Karpas-422 (cell line): ENCODE measurements at regions not wholly inside any gene's neighbourhood (a gene's known extent, or its start where the extent isn't known, plus 50 kb on each side); places are given as distances from the start of the nearest gene placed in this dataset.

Experiments used
- DNase-seq: peaks from one replicate; pipeline ENCODE4 v3.0.0-alpha.2; 2015
- H2AFZ ChIP-seq: fragments of 200-600 bp; sonication (generic); 2 replicates; pipeline ENCODE4 v1.6.1; 2014; ENCODE audit warnings: antibody characterized with exemption, low read length, mixed read lengths
- H3K27ac ChIP-seq: fragments of 200-600 bp; sonication (generic); 2 replicates; pipeline ENCODE4 v1.5.1; 2014; ENCODE audit warnings: mild to moderate bottlenecking, low read length, moderate library complexity
- H3K27me3 ChIP-seq: fragments of 200-600 bp; sonication (generic); 2 replicates; pipeline ENCODE4 v1.6.1; 2014; ENCODE audit warnings: low read length, mixed read lengths
- H3K36me3 ChIP-seq: fragments of 200-600 bp; sonication (generic); 2 replicates; pipeline ENCODE4 v1.6.1; 2014; ENCODE audit warnings: low read length, mixed read lengths; ENCODE audit not compliant: insufficient read depth
- H3K4me1 ChIP-seq: fragments of 200-600 bp; sonication (generic); 2 replicates; pipeline ENCODE4 v1.6.1; 2014; ENCODE audit warnings: mild to moderate bottlenecking, low read length, mixed read lengths
- H3K4me2 ChIP-seq: fragments of 200-600 bp; sonication (generic); 2 replicates; pipeline ENCODE4 v1.6.1; 2014; ENCODE audit warnings: low read length, low read depth, mild to moderate bottlenecking; ENCODE audit not compliant: poor library complexity, severe bottlenecking
- H3K4me3 ChIP-seq: fragments of 200-600 bp; sonication (generic); 2 replicates; pipeline ENCODE4 v1.5.1; 2014; ENCODE audit warnings: mild to moderate bottlenecking, antibody characterized with exemption, low read length, mixed read lengths
- H3K79me2 ChIP-seq: fragments of 200-600 bp; sonication (generic); 2 replicates; pipeline ENCODE4 v1.6.1; 2014; ENCODE audit warnings: mild to moderate bottlenecking, low read length, mixed read lengths
- H3K9ac ChIP-seq: fragments of 200-600 bp; sonication (generic); 2 replicates; pipeline ENCODE4 v1.6.0; 2014; ENCODE audit warnings: low read length
- H3K9me2 ChIP-seq: fragments of 200-600 bp; sonication (generic), shearing (Covaris generic); replicated peaks from 2 replicates; pipeline ENCODE4 v1.6.0; 2014; ENCODE audit warnings: mild to moderate bottlenecking, low read length, moderate library complexity; ENCODE audit not compliant: insufficient read depth
- H3K9me3 ChIP-seq: fragments of 300-700, 200-600 bp; sonication (generic); 2 replicates; pipeline ENCODE4 v1.6.1; 2014; ENCODE audit warnings: low read length, mixed read lengths
- H4K20me1 ChIP-seq: fragments of 200-600 bp; sonication (generic); 2 replicates; pipeline ENCODE4 v1.6.1; 2014; ENCODE audit warnings: mild to moderate bottlenecking, antibody characterized with exemption, low read length, low read depth; ENCODE audit not compliant: insufficient read depth

- no peak for DNase-seq
- Histone ChIP-seq H3K79me2 (no peaks in the 10 kb centered on the region), H3K4me2 (no peak overlapping the region), H3K36me3 (no peaks in the 10 kb centered on the region), H3K9me3 (no peaks in the 10 kb centered on the region), H3K9me2 (no peaks in the 10 kb centered on the region), H3K27ac (no peak overlapping the region), H3K9ac (no peak overlapping the region), H3K4me1 (no peaks in the 10 kb centered on the region), H2AFZ (no peak overlapping the region), H4K20me1 (no peaks in the 10 kb centered on the region), H3K4me3 (no peak overlapping the region), H3K27me3 (no peaks in the 10 kb centered on the region)
Observed at GRCh38 chr10:61064356-61064755, 120.4 kb upstream of the RHOBTB1 start.

DNA sequence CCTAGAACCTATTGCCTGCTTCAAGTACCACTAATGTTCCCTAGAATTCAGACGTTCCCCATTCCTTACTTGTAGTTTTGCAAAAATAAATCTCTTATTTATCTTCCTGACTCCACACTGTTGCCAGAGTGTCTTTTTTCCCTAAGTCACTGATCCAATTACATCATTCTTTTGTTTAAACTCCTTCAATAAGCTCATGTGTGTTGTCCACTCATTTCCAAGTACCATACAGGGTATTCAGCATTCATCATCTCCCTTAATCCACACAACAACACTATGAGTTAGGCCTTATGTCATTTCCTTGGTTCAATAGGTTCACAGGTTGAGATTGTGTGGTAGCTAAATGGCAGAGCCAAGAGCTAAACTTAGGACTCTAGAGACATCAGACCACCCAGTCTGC is 119.9 kb upstream of the RHOBTB1 start:
- Histone ChIP-seq H3K4me2 (no peak overlapping the region), H3K4me1 (no peaks in the 10 kb centered on the region), H2AFZ (no peak overlapping the region), H3K27ac (no peak overlapping the region), H3K4me3 (no peak overlapping the region), H4K20me1 (no peaks in the 10 kb centered on the region), H3K9me2 (no peaks in the 10 kb centered on the region), H3K9ac (no peak overlapping the region), H3K9me3 (no peaks in the 10 kb centered on the region), H3K36me3 (no peaks in the 10 kb centered on the region), H3K79me2 (no peaks in the 10 kb centered on the region), H3K27me3 (no peaks in the 10 kb centered on the region)
- no peak for DNase-seq

DNA sequence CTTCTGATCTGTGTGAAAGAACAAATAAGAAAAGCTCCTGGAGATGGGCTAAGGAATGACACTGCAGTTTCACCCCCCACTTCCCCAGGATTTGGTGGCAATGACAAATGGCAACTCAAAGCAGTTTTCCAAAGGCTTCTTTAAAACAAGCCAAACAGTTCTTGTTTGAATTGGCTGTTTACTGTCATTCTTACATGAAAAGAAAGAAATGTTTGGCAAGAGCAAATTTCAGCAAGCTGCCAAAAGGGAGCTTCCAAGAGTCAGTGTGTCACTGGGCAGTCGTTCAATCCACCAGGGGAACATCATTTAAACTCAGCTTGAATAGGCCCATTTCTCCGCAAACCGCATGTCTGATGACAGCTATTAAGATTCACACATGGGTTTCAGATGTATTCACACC is 119.0 kb upstream of the RHOBTB1 start:
- H3K27me3 ChIP-seq: no peaks in the 10 kb centered on the region
- H3K9ac ChIP-seq: no peak overlapping the region
- H3K4me2 ChIP-seq: no peak overlapping the region
- H3K9me2 ChIP-seq: no peaks in the 10 kb centered on the region
- no peak for DNase-seq
- H3K4me1 ChIP-seq: no peaks in the 10 kb centered on the region
- no peak overlapping the region for H3K27ac ChIP-seq
- H3K79me2 ChIP-seq: no peaks in the 10 kb centered on the region
- no peaks in the 10 kb centered on the region for H3K9me3 ChIP-seq
- no peak overlapping the region for H2AFZ ChIP-seq
- no peak overlapping the region for H3K4me3 ChIP-seq
- H3K36me3 ChIP-seq: no peaks in the 10 kb centered on the region
- H4K20me1 ChIP-seq: no peaks in the 10 kb centered on the region

GRCh38 chr10:61061923-61062504 is 118.0 kb upstream of the RHOBTB1 start:
- Histone ChIP-seq H3K4me3 (no peak overlapping the region), H3K9me3 (no peaks in the 10 kb centered on the region), H3K9ac (no peak overlapping the region), H3K79me2 (no peaks in the 10 kb centered on the region), H3K36me3 (no peaks in the 10 kb centered on the region), H3K27me3 (no peaks in the 10 kb centered on the region), H3K9me2 (no peaks in the 10 kb centered on the region), H3K4me1 (no peaks in the 10 kb centered on the region), H4K20me1 (no peaks in the 10 kb centered on the region), H2AFZ (no peak overlapping the region), H3K4me2 (no peak overlapping the region), H3K27ac (no peak overlapping the region)
- DNase-seq: no peak

GRCh38 chr10:61059636-61060035 is 115.7 kb upstream of the RHOBTB1 start:
- Histone ChIP-seq H3K36me3 (no peaks in the 10 kb centered on the region), H3K4me3 (no peak overlapping the region), H3K9me3 (no peaks in the 10 kb centered on the region)

DNA sequence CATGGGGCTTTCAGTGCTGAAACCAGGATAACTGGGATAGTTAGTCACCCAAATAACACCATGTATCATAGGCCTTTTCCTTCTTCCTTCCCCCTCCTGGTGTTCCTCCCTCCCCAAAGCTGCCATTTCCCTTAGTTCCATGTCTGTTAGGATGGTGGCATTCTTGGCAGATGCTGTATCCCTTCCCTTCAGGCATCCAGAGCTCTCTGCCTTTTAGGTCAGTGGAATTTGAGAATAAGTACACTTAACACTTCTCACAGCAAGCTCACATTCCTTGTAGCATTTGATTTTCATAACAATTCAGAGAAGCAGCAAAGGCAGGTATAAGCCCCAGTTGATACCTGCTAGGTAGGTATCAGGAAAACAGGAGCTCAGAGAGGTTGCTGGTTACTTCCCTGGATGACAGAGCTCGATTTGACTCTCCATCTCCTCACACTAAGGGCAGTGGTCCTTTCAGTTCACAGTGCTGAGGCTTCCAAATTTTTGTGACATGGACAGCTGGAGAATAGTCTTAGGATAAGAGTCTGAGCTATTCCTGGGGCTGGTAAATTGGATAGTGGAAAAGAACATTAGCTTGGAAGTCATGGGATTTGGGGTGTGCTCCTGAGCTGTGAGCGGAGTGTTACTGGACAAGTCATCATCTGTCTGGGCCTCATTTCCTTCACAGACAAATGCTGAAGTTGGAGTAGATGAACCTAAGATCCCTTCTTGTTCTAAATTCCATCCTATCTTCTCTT is 108.7 kb upstream of the RHOBTB1 start:
- H3K9me2 ChIP-seq: no peaks in the 10 kb centered on the region
- no peaks in the 10 kb centered on the region for H3K79me2 ChIP-seq
- no peaks in the 10 kb centered on the region for H3K9me3 ChIP-seq
- DNase-seq: no peak
- H3K4me3 ChIP-seq: no peak overlapping the region
- H2AFZ ChIP-seq: no peak overlapping the region
- no peaks in the 10 kb centered on the region for H3K36me3 ChIP-seq
- H3K27me3 ChIP-seq: no peaks in the 10 kb centered on the region
- H3K9ac ChIP-seq: no peak overlapping the region
- H3K4me2 ChIP-seq: no peak overlapping the region
- no peak overlapping the region for H3K27ac ChIP-seq
- no peaks in the 10 kb centered on the region for H4K20me1 ChIP-seq
- H3K4me1 ChIP-seq: no peaks in the 10 kb centered on the region

More at GRCh38 chr10:61059636-61060035, 115.7 kb upstream of the RHOBTB1 start:
- Histone ChIP-seq H2AFZ (no peak overlapping the region), H3K9ac (no peak overlapping the region), H3K4me1 (no peaks in the 10 kb centered on the region), H4K20me1 (no peaks in the 10 kb centered on the region), H3K9me2 (no peaks in the 10 kb centered on the region), H3K27me3 (no peaks in the 10 kb centered on the region), H3K4me2 (no peak overlapping the region), H3K79me2 (no peaks in the 10 kb centered on the region), H3K27ac (no peak overlapping the region)
- no peak for DNase-seq

- Histone ChIP-seq H3K9me2 (no peaks in the 10 kb centered on the region), H3K9ac (no peak overlapping the region), H3K27ac (no peak overlapping the region), H3K9me3 (no peaks in the 10 kb centered on the region), H3K79me2 (no peaks in the 10 kb centered on the region), H3K4me1 (no peaks in the 10 kb centered on the region), H2AFZ (no peak overlapping the region), H3K27me3 (no peaks in the 10 kb centered on the region), H3K4me3 (no peak overlapping the region), H3K36me3 (no peaks in the 10 kb centered on the region), H3K4me2 (no peak overlapping the region), H4K20me1 (no peaks in the 10 kb centered on the region)
- no peak for DNase-seq
Observed at GRCh38 chr10:61051344-61051743, 107.4 kb upstream of the RHOBTB1 start.

- Histone ChIP-seq H3K36me3 (no peaks in the 10 kb centered on the region), H2AFZ (no peak overlapping the region), H3K9me3 (no peaks in the 10 kb centered on the region), H3K27ac (no peak overlapping the region), H3K4me1 (no peaks in the 10 kb centered on the region), H3K27me3 (no peaks in the 10 kb centered on the region), H3K9ac (no peak overlapping the region), H4K20me1 (no peaks in the 10 kb centered on the region), H3K79me2 (no peaks in the 10 kb centered on the region), H3K9me2 (no peaks in the 10 kb centered on the region), H3K4me2 (no peak overlapping the region), H3K4me3 (no peak overlapping the region)
- no peak for DNase-seq
Observed at GRCh38 chr10:61050120-61050745, 106.2 kb upstream of the RHOBTB1 start.
